ENCODE measurements at regions not wholly inside any gene's neighbourhood (a gene's known extent, or its start where the extent isn't known, plus 50 kb on each side); places are given as distances from the start of the nearest gene placed in this dataset.

GRCh38 chr2:199108056-199108455 lies 349.7 kb downstream of the SATB2 start:
- TF ChIP-seq CTCF (IDR thresholded peaks at IDR 0.05) (no peak), EZH2 (IDR thresholded peaks at IDR 0.05; ENCODE audit: borderline replicate concordance, insufficient read depth, low read depth, low read length, poor library complexity, severe bottlenecking) (no peak)
